HEK293 (cell line): ENCODE measurements at regions not wholly inside any gene's neighbourhood (a gene's known extent, or its start where the extent isn't known, plus 50 kb on each side); places are given as distances from the start of the nearest gene placed in this dataset.

Source experiments
- CTCF ChIA-PET: fragments of 350-600 bp; formaldehyde crosslinking; extraction: SDS; loops from one replicate; lab custom pipeline; 2021; ENCODE audit warnings: antibody characterized with exemption; lab: Yijun Ruan, JAX
- POLR2A ChIA-PET: fragments of 300-600 bp; formaldehyde crosslinking; extraction: SDS; loops from one replicate; lab custom pipeline; 2020; ENCODE audit warnings: antibody characterized with exemption, inconsistent platforms; lab: Yijun Ruan, JAX
- H3K27ac ChIP-seq: fragments of 200-500 bp; sonication (Bioruptor generic); 2 replicates; pipeline ENCODE4 v1.5.1; 2014; ENCODE audit warnings: low read depth, low read length, control low read depth, inconsistent platforms; ENCODE audit errors: extremely low read depth
- H3K36me3 ChIP-seq, 2 experiments: fragments of 200-500 bp in 1 of 2; sonication (Bioruptor generic) in 1 of 2; 1 replicate in 1 of 2; 2 replicates in 1 of 2; pipeline ENCODE4 v1.5.1; 2014 to 2017; ENCODE audit warnings: inconsistent platforms in 2 of 2, low read length in 2 of 2; ENCODE audit not compliant: control insufficient read depth in 2 of 2, insufficient read depth in 1 of 2
- H3K4me1 ChIP-seq: fragments of 200-500 bp; sonication (Bioruptor generic); 2 replicates; pipeline ENCODE4 v1.5.1; 2014; ENCODE audit warnings: mild to moderate bottlenecking, low read length, inconsistent platforms; ENCODE audit not compliant: control insufficient read depth, insufficient read depth
- H3K4me3 ChIP-seq: 2 replicates; pipeline ENCODE4 v1.5.1; 2011; ENCODE audit warnings: low read depth, mild to moderate bottlenecking, control low read depth, low read length, moderate library complexity
- H3K9me3 ChIP-seq: fragments of 200-500 bp; sonication (Bioruptor generic); 2 replicates; pipeline ENCODE4 v1.5.1; 2014; ENCODE audit warnings: low read depth, low read length, inconsistent platforms; ENCODE audit not compliant: control insufficient read depth, insufficient read depth
- TRIM28 ChIP-seq: IDR thresholded peaks from 2 replicates; pipeline ENCODE4 v1.6.1; 2011; ENCODE audit warnings: low read length, control low read depth, borderline replicate concordance
- YY1 ChIP-seq: fragments of 450-650 bp; formaldehyde crosslinking; IDR thresholded peaks from 2 replicates; pipeline ENCODE4 v1.5.1; 2018; ENCODE audit warnings: missing biosample characterization, missing genetic modification characterization
- YY2 ChIP-seq: fragments of 450-650 bp; formaldehyde crosslinking; IDR thresholded peaks from 2 replicates; pipeline ENCODE4 v1.5.1; 2016; ENCODE audit warnings: missing biosample characterization, missing genetic modification characterization
- ZNF132 ChIP-seq: fragments of 450-650 bp; formaldehyde crosslinking; IDR thresholded peaks from 2 replicates; pipeline ENCODE4 v1.5.1; 2017; ENCODE audit warnings: missing biosample characterization, missing genetic modification characterization, borderline replicate concordance
- ZNF157 ChIP-seq: fragments of 450-650 bp; formaldehyde crosslinking; IDR thresholded peaks from 2 replicates; pipeline ENCODE4 v1.5.1; 2016; ENCODE audit warnings: missing biosample characterization, missing genetic modification characterization
- ZNF19 ChIP-seq: fragments of 450-650 bp; formaldehyde crosslinking; IDR thresholded peaks from 2 replicates; pipeline ENCODE4; 2016; ENCODE audit warnings: missing biosample characterization, missing genetic modification characterization, low read depth
- ZNF341 ChIP-seq: fragments of 450-650 bp; formaldehyde crosslinking; IDR thresholded peaks from 2 replicates; pipeline ENCODE4; 2016; ENCODE audit warnings: low read depth, missing biosample characterization, missing genetic modification characterization
- ZNF501 ChIP-seq: fragments of 450-650 bp; formaldehyde crosslinking; IDR thresholded peaks from 2 replicates; pipeline ENCODE4 v1.5.1; 2016; ENCODE audit warnings: missing biosample characterization, missing genetic modification characterization
- ZNF514 ChIP-seq: fragments of 450-650 bp; formaldehyde crosslinking; IDR thresholded peaks from 2 replicates; pipeline ENCODE4 v1.5.1; 2016; ENCODE audit warnings: missing biosample characterization, missing genetic modification characterization
- ZNF529 ChIP-seq: fragments of 450-650 bp; formaldehyde crosslinking; IDR thresholded peaks from 2 replicates; pipeline ENCODE4 v1.5.1; 2017; ENCODE audit warnings: missing genetic modification characterization, missing biosample characterization; ENCODE audit not compliant: insufficient replicate concordance
- ZSCAN16 ChIP-seq: fragments of 450-650 bp; formaldehyde crosslinking; IDR thresholded peaks from 2 replicates; pipeline ENCODE4 v1.5.1; 2016; ENCODE audit warnings: missing biosample characterization, missing genetic modification characterization
- ZSCAN23 ChIP-seq: fragments of 450-650 bp; formaldehyde crosslinking; IDR thresholded peaks from 2 replicates; pipeline ENCODE4 v1.5.1; 2016; ENCODE audit warnings: missing biosample characterization, missing genetic modification characterization
- TF ChIP-seq, protein P1 (sequence below): fragments of 450-650 bp; formaldehyde crosslinking; conservative IDR thresholded peaks from 2 replicates; pipeline ENCODE4 v1.5.1; 2016; ENCODE audit warnings: low read depth, missing biosample characterization, missing genetic modification characterization
- TF ChIP-seq, protein P2 (sequence below): sonication (generic); formaldehyde crosslinking; IDR thresholded peaks from 2 replicates; pipeline ENCODE4 v1.8.1; 2022; ENCODE audit warnings: mild to moderate bottlenecking, moderate library complexity, missing genetic modification reagents
- TF ChIP-seq, protein P3 (sequence below): fragments of 450-650 bp; formaldehyde crosslinking; IDR thresholded peaks from 2 replicates; pipeline ENCODE4 v1.5.1; 2016; ENCODE audit warnings: missing biosample characterization, missing genetic modification characterization, low read depth

DNA sequence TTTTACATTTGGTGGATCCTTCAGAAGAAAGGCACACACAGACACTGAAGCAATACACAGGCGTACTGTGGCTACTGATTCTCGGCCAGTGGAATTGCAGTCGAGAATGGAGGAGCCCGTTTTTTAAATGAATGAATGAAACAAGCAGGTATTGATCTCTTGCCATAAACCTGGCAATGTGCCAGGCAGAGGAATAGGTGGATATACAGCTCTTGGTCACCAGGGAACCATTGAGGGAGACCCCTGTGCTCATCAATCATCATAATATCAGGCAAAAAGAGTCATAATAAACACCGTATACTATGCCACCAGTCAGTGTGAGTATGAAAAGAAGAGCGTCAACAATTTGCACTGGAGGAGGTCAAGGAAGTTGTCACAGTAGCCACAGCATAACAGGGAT is 140.3 kb upstream of the FOXF1 start (continued):
- TF ChIP-seq, protein P1, sequence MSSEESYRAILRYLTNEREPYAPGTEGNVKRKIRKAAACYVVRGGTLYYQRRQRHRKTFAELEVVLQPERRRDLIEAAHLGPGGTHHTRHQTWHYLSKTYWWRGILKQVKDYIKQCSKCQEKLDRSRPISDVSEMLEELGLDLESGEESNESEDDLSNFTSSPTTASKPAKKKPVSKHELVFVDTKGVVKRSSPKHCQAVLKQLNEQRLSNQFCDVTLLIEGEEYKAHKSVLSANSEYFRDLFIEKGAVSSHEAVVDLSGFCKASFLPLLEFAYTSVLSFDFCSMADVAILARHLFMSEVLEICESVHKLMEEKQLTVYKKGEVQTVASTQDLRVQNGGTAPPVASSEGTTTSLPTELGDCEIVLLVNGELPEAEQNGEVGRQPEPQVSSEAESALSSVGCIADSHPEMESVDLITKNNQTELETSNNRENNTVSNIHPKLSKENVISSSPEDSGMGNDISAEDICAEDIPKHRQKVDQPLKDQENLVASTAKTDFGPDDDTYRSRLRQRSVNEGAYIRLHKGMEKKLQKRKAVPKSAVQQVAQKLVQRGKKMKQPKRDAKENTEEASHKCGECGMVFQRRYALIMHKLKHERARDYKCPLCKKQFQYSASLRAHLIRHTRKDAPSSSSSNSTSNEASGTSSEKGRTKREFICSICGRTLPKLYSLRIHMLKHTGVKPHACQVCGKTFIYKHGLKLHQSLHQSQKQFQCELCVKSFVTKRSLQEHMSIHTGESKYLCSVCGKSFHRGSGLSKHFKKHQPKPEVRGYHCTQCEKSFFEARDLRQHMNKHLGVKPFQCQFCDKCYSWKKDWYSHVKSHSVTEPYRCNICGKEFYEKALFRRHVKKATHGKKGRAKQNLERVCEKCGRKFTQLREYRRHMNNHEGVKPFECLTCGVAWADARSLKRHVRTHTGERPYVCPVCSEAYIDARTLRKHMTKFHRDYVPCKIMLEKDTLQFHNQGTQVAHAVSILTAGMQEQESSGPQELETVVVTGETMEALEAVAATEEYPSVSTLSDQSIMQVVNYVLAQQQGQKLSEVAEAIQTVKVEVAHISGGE, result no peak
- TF ChIP-seq ZSCAN23 (no peak), ZNF132 (tag by site-specific recombination) (no peak), ZNF514 (tag by site-specific recombination) (no peak), ZNF19 (tag by site-specific recombination) (no peak), YY1 (tag by site-specific recombination) (no peak), ZNF501 (no peak)

DNA sequence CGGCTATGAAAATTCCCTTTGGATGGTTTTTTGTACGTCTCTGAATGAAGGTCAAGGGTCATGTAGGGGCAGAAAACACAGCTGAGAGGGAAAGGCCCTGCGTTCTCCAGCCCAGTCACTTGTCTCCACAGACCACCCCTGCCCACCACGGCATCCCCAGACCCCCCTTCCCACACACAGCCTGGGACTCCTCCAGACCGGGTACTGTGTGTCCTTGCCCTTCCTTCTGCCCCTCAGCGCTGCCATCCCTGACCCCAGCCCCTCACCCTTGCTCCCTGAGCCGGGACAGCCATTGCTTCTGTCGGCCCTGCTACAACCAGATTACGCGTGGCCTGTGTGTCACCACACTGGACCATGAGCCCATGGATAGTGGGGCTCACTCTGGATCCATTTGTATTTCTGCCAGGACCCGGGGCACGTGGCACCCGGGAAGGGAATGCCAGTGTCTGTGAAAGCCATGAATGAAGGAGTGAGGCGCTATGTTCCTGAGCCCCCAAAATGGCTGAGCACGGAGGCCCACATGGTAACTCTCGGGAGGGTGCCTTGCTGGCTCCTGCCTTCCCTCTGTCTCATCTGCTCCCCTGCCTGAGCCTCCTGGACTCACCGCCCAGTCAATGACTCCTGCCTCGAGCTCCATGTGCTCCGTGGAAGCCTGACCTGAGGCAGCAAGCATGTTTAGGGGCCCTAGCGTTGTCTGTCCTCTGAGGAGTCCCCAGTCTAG is 139.1 kb upstream of the FOXF1 start:
- ChIA-PET CTCF (interaction anchor here (0.6 kb wide), 1 partner anchor 9 kb away, joined by 3 read pairs; no protein-coding TSS in a partner anchor), POLR2A (no interaction called here)
- Histone ChIP-seq H3K36me3 (no peaks in the 10 kb centered on the region), H3K9me3 (no peaks in the 10 kb centered on the region), H3K4me3 (no peak overlapping the region), H3K27ac (no peak overlapping the region), H3K4me1 (no peaks in the 10 kb centered on the region; the same call in 1 of the 2 replicates)
- no peak for TF ChIP-seq ZSCAN16 (tag by site-specific recombination)
- TF ChIP-seq YY2 (tag by site-specific recombination), result no peak
- TF ChIP-seq, protein P2, sequence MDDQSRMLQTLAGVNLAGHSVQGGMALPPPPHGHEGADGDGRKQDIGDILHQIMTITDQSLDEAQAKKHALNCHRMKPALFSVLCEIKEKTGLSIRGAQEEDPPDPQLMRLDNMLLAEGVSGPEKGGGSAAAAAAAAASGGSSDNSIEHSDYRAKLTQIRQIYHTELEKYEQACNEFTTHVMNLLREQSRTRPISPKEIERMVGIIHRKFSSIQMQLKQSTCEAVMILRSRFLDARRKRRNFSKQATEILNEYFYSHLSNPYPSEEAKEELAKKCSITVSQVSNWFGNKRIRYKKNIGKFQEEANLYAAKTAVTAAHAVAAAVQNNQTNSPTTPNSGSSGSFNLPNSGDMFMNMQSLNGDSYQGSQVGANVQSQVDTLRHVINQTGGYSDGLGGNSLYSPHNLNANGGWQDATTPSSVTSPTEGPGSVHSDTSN (CRISPR knock-in tag), result no peak
- TF ChIP-seq, protein P3, sequence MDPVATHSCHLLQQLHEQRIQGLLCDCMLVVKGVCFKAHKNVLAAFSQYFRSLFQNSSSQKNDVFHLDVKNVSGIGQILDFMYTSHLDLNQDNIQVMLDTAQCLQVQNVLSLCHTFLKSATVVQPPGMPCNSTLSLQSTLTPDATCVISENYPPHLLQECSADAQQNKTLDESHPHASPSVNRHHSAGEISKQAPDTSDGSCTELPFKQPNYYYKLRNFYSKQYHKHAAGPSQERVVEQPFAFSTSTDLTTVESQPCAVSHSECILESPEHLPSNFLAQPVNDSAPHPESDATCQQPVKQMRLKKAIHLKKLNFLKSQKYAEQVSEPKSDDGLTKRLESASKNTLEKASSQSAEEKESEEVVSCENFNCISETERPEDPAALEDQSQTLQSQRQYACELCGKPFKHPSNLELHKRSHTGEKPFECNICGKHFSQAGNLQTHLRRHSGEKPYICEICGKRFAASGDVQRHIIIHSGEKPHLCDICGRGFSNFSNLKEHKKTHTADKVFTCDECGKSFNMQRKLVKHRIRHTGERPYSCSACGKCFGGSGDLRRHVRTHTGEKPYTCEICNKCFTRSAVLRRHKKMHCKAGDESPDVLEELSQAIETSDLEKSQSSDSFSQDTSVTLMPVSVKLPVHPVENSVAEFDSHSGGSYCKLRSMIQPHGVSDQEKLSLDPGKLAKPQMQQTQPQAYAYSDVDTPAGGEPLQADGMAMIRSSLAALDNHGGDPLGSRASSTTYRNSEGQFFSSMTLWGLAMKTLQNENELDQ (tag by site-specific recombination), result no peak

DNA sequence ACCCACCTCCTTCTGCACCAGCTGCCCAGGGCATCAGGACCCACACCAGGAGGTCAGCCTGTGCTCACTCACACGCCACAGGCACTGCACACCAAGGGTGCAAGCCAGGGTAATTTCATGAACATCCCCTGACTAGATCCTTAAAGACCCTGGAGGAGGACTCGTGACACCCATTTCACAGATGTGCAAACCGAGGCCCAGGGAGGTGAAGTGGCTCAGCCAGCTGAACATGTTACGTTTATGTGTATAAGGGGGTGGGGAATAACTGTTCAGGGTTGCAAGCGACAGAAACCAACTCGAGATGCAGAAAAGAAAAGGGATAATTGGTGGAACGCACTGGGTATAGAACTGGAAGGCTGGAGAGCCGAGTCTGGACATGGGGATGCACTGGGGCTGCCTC is 138.1 kb upstream of the FOXF1 start:
- Histone ChIP-seq H3K4me1 (no peaks in the 10 kb centered on the region), H3K4me3 (no peak overlapping the region), H3K27ac (no peak overlapping the region), H3K36me3 (no peaks in the 10 kb centered on the region), H3K9me3 (no peaks in the 10 kb centered on the region)
- CTCF ChIA-PET, result interaction anchor here (0.6 kb wide), 1 partner anchor 8 kb away, joined by 3 read pairs; no protein-coding TSS in a partner anchor
- POLR2A ChIA-PET, result no interaction called here
- no peak for TF ChIP-seq ZNF157 (tag by site-specific recombination)
- TF ChIP-seq ZNF341 (tag by site-specific recombination), result no peak
- TF ChIP-seq, protein P1, result no peak
- TF ChIP-seq ZNF529 (tag by site-specific recombination), result no peak
- no peak for TF ChIP-seq TRIM28
